NCI-H2171 treated with DMSO at 0.1 percent for 48 hours (cell line): ENCODE measurements at regions not wholly inside any gene's neighbourhood (a gene's known extent, or its start where the extent isn't known, plus 50 kb on each side); places are given as distances from the start of the nearest gene placed in this dataset.

Experiments
- DNase-seq: peaks from one replicate; lab custom pipeline; 2025; lab: John Stamatoyannopoulos, UW

GRCh38 chr3:99199021-99199420 lies 297.5 kb upstream of the DCBLD2 start:
- DNase-seq: no peak

GRCh38 chr3:99191186-99191585 lies 289.7 kb upstream of the DCBLD2 start:
- no peak for DNase-seq

- DNase-seq: no peak
These were observed 287.4 kb upstream of the DCBLD2 start for GRCh38 chr3:99188936-99189335.

- no peak for DNase-seq
These were observed 284.5 kb upstream of the DCBLD2 start for GRCh38 chr3:99186016-99186415.

GRCh38 chr3:99176169-99176964 lies 274.9 kb upstream of the DCBLD2 start:
- DNase-seq: no peak

GRCh38 chr3:99175276-99175812 lies 273.8 kb upstream of the DCBLD2 start:
- DNase-seq: no peak

- DNase-seq: peak; percentile 60
These were observed 271.5 kb upstream of the DCBLD2 start for GRCh38 chr3:99172736-99173657.

GRCh38 chr3:99171800-99172199 lies 270.3 kb upstream of the DCBLD2 start:
- no peak for DNase-seq

- no peak for DNase-seq
These were observed 269.5 kb upstream of the DCBLD2 start for GRCh38 chr3:99170867-99171517.

GRCh38 chr3:99167071-99167470 lies 265.6 kb upstream of the DCBLD2 start:
- no peak for DNase-seq

- no peak for DNase-seq
These were observed 261.8 kb upstream of the DCBLD2 start for GRCh38 chr3:99163314-99163713.

GRCh38 chr3:99159220-99159762 lies 257.8 kb upstream of the DCBLD2 start:
- no peak for DNase-seq

- no peak for DNase-seq
These were observed 243.5 kb upstream of the DCBLD2 start for GRCh38 chr3:99145031-99145430.

GRCh38 chr3:99143493-99143892 lies 242.0 kb upstream of the DCBLD2 start:
- no peak for DNase-seq

GRCh38 chr3:99134986-99135385 lies 233.5 kb upstream of the DCBLD2 start:
- DNase-seq: no peak

- no peak for DNase-seq
These were observed 230.4 kb upstream of the DCBLD2 start for GRCh38 chr3:99131876-99132275.

- no peak for DNase-seq
These were observed 227.4 kb upstream of the DCBLD2 start for GRCh38 chr3:99128725-99129505.

- no peak for DNase-seq
These were observed 226.7 kb upstream of the DCBLD2 start for GRCh38 chr3:99128235-99128634.

- DNase-seq: no peak
These were observed 224.8 kb upstream of the DCBLD2 start for GRCh38 chr3:99126316-99126715.

GRCh38 chr3:99119385-99119784 lies 217.9 kb upstream of the DCBLD2 start:
- no peak for DNase-seq

- no peak for DNase-seq
These were observed 216.9 kb upstream of the DCBLD2 start for GRCh38 chr3:99118381-99118780.
